CD14-positive monocyte (primary cell): ENCODE measurements at regions not wholly inside any gene's neighbourhood (a gene's known extent, or its start where the extent isn't known, plus 50 kb on each side); places are given as distances from the start of the nearest gene placed in this dataset.

Source experiments
- DNase-seq, 3 donors: peaks; one replicate each; pipeline ENCODE4 v3.0.0-alpha.2; 2011 to 2022
- H2AFZ ChIP-seq: 2 replicates; pipeline ENCODE4 v1.6.0; 2012; ENCODE audit warnings: mild to moderate bottlenecking, low read depth, low read length, inconsistent platforms; ENCODE audit not compliant: insufficient read depth, poor library complexity, severe bottlenecking
- H3K27ac ChIP-seq, 2 donors: 1 replicate in 1 of 2; 2 replicates in 1 of 2; pipeline ENCODE4 v1.5.1; 2012 to 2013; ENCODE audit warnings: low read length in 2 of 2, control low read depth in 1 of 2, inconsistent platforms in 1 of 2, low read depth in 1 of 2, mild to moderate bottlenecking in 1 of 2
- H3K27me3 ChIP-seq, 2 donors: one replicate each; pipeline versions ENCODE4 v1.6.0 to v1.6.1; 2011 to 2013; ENCODE audit warnings: low read length in 2 of 2; ENCODE audit not compliant: control insufficient read depth in 2 of 2, insufficient read depth in 2 of 2
- H3K36me3 ChIP-seq, 2 donors: replicated peaks in 1 of 2; 1 replicate in 1 of 2; 2 replicates in 1 of 2; pipeline versions ENCODE4 v1.5.1 to v1.6.1; 2012 to 2013; ENCODE audit warnings: low read length in 2 of 2, control low read depth in 1 of 2, inconsistent platforms in 1 of 2, mild to moderate bottlenecking in 1 of 2; ENCODE audit not compliant: insufficient read depth in 2 of 2, control insufficient read depth in 1 of 2
- H3K4me1 ChIP-seq, 2 donors: 1 replicate in 1 of 2; 2 replicates in 1 of 2; pipeline versions ENCODE4 v1.5.1 to v1.6.1; 2012 to 2013; ENCODE audit warnings: low read length in 2 of 2, control low read depth in 1 of 2, inconsistent platforms in 1 of 2, mild to moderate bottlenecking in 1 of 2, moderate library complexity in 1 of 2; ENCODE audit not compliant: insufficient read depth in 2 of 2, control insufficient read depth in 1 of 2
- H3K4me2 ChIP-seq: replicated peaks from 2 replicates; pipeline ENCODE3; 2012; ENCODE audit warnings: low read length, moderate library complexity, mild to moderate bottlenecking; ENCODE audit not compliant: poor library complexity, severe bottlenecking; ENCODE audit errors: extremely low read depth
- H3K4me3 ChIP-seq, 3 experiments: fragments of 200-600 bp in 1 of 3; sonication (generic) in 1 of 3; replicated peaks in 1 of 3; 1 replicate in 2 of 3; 2 replicates in 1 of 3; pipeline ENCODE4 v1.5.1; 2011 to 2013; ENCODE audit warnings: low read length in 3 of 3, mild to moderate bottlenecking in 3 of 3, control low read depth in 2 of 3, low read depth in 2 of 3, inconsistent platforms in 1 of 3, moderate library complexity in 1 of 3
- H3K79me2 ChIP-seq: 2 replicates; pipeline ENCODE4 v1.6.0; 2012; ENCODE audit warnings: mild to moderate bottlenecking, control low read depth, inconsistent platforms, low read length, moderate library complexity; ENCODE audit not compliant: insufficient read depth
- H3K9ac ChIP-seq: 2 replicates; pipeline ENCODE4 v1.6.0; 2017; ENCODE audit warnings: low read length, mild to moderate bottlenecking; ENCODE audit not compliant: insufficient read depth, poor library complexity, severe bottlenecking
- H3K9me3 ChIP-seq, 2 donors: replicated peaks in 1 of 2; 1 replicate in 1 of 2; 2 replicates in 1 of 2; pipeline versions ENCODE4 v1.5.1 to v1.6.1; 2012 to 2013; ENCODE audit warnings: low read length in 2 of 2, control low read depth in 1 of 2; ENCODE audit not compliant: control insufficient read depth in 1 of 2, insufficient read depth in 1 of 2
- H4K20me1 ChIP-seq: 2 replicates; pipeline ENCODE4 v1.6.0; 2012; ENCODE audit warnings: mild to moderate bottlenecking, low read length, control low read depth, moderate library complexity; ENCODE audit not compliant: insufficient read depth
- H3K27ac Mint-ChIP-seq, 7 donors: one replicate each; pipeline ENCODE4 v1.8.0; 2020; ENCODE audit warnings: mild to moderate bottlenecking in 7 of 7, mixed read lengths in 7 of 7, moderate library complexity in 6 of 7, inconsistent platforms in 2 of 7
- H3K27me3 Mint-ChIP-seq, 3 donors: one replicate each; pipeline ENCODE4 v1.8.0; 2021 to 2022; ENCODE audit warnings: low read depth in 3 of 3, mild to moderate bottlenecking in 3 of 3, mixed read lengths in 3 of 3, moderate library complexity in 3 of 3, inconsistent platforms in 1 of 3
- H3K36me3 Mint-ChIP-seq, 2 donors: one replicate each; pipeline ENCODE4 v1.8.0; 2020; ENCODE audit warnings: mixed read lengths in 2 of 2, inconsistent platforms in 1 of 2, mild to moderate bottlenecking in 1 of 2
- H3K4me1 Mint-ChIP-seq: one replicate; pipeline ENCODE4 v1.8.0; 2020; ENCODE audit warnings: mild to moderate bottlenecking, mixed read lengths
- H3K4me3 Mint-ChIP-seq, 2 donors: one replicate each; pipeline ENCODE4 v1.8.0; 2020; ENCODE audit warnings: mild to moderate bottlenecking in 2 of 2, mixed read lengths in 2 of 2, moderate library complexity in 1 of 2
- H3K9me3 Mint-ChIP-seq, 7 donors: one replicate each; pipeline ENCODE4 v1.8.0; 2020 to 2022; ENCODE audit warnings: mixed read lengths in 7 of 7, mild to moderate bottlenecking in 6 of 7, moderate library complexity in 6 of 7, inconsistent platforms in 2 of 7
- WGBS: methylation state at CpG from one replicate; pipeline ENCODE4 v1.1.5; 2013; ENCODE audit warnings: missing lambda C conversion rate; ENCODE audit not compliant: insufficient coverage; 5-methylcytosine and 5-hydroxymethylcytosine counted together
- intact Hi-C, 2 donors: fragments of 100-400 bp; cut with micrococcal nuclease; formaldehyde crosslinking; loops; one replicate each; pipeline versions ENCODE4 v1.15.0 to v1.15.1; 2023
- TF ChIP-seq, protein P1 (sequence below): fragments of 200-600 bp; IDR thresholded peaks from one replicate; pipeline ENCODE4 v1.8.0; 2022; ENCODE audit warnings: antibody characterized with exemption, mild to moderate bottlenecking

DNA sequence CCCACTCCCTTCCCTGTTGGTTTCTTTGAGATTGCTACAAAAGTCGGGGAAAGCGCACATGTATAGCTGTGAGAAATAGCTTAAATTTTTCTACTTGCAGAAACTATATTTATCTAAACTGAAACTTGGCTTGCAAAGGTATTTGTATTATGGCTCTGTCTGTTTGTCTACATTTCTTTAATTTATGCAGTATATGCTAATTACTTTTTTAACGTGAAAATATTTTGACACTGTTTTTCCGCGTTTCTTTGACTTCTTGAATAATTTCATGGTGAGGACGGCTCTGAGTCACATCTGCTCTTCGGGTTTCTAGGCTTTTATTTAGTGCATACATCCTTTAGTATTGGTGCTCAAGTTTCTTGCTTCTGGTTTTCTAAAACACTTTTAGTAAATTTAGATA lies 182.1 kb upstream of the ZRANB2 start:
- no peak overlapping the region for H3K9ac ChIP-seq
- no peaks in the 10 kb centered on the region for H3K79me2 ChIP-seq
- H3K36me3 ChIP-seq = no peaks in the 10 kb centered on the region
- Mint-ChIP-seq H3K27ac (no peak overlapping the region), H3K9me3 (peaks cover 0 to 3% (median 2%) of the 10 kb centered on the region in 7 donors), H3K36me3 (no peaks in the 10 kb centered on the region), H3K4me3 (no peak overlapping the region), H3K4me1 (no peaks in the 10 kb centered on the region), H3K27me3 (peaks cover 0 to 1% (median 0%) of the 10 kb centered on the region in 3 donors)
- no peak overlapping the region for H3K27ac ChIP-seq
- no peaks in the 10 kb centered on the region for H3K9me3 ChIP-seq
- TF ChIP-seq, protein P1, sequence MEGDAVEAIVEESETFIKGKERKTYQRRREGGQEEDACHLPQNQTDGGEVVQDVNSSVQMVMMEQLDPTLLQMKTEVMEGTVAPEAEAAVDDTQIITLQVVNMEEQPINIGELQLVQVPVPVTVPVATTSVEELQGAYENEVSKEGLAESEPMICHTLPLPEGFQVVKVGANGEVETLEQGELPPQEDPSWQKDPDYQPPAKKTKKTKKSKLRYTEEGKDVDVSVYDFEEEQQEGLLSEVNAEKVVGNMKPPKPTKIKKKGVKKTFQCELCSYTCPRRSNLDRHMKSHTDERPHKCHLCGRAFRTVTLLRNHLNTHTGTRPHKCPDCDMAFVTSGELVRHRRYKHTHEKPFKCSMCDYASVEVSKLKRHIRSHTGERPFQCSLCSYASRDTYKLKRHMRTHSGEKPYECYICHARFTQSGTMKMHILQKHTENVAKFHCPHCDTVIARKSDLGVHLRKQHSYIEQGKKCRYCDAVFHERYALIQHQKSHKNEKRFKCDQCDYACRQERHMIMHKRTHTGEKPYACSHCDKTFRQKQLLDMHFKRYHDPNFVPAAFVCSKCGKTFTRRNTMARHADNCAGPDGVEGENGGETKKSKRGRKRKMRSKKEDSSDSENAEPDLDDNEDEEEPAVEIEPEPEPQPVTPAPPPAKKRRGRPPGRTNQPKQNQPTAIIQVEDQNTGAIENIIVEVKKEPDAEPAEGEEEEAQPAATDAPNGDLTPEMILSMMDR = no peak
- H3K27me3 ChIP-seq = no peaks in the 10 kb centered on the region
- H2AFZ ChIP-seq = no peak overlapping the region
- no peaks in the 10 kb centered on the region for H3K4me1 ChIP-seq
- no peak overlapping the region for H3K4me3 ChIP-seq
- 80% methylated on average over 1 of the region's 7 CpGs for WGBS
- no peaks in the 10 kb centered on the region for H4K20me1 ChIP-seq
- H3K4me2 ChIP-seq = no peak overlapping the region
- intact Hi-C loops = no loop called here
- DNase-seq = no peak

DNA sequence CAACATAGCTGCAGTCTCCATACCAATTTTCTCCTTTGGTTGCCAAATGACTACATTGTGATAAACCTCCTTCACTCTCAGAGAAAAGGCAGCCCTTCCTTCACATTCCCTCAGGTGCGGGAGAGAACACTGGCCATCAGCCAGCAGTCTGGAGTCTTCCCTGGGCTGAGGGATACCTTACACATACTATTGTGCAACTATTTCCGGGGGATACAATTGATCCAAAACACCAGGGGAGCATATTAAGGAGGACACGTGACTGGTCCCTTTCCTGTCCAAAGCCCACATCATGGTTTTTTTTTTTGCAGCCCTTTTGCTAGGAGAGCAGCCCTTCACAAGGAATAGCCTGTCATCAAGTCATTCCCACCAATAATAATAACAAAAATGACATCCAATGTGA lies 172.1 kb upstream of the ZRANB2 start:
- Histone ChIP-seq H3K9ac (no peak overlapping the region), H3K4me1 (no peaks in the 10 kb centered on the region), H2AFZ (no peak overlapping the region), H3K9me3 (no peaks in the 10 kb centered on the region), H3K27me3 (no peaks in the 10 kb centered on the region), H3K79me2 (no peaks in the 10 kb centered on the region), H3K27ac (no peak overlapping the region), H4K20me1 (no peaks in the 10 kb centered on the region), H3K36me3 (no peaks in the 10 kb centered on the region), H3K4me2 (no peak overlapping the region), H3K4me3 (no peak overlapping the region)
- intact Hi-C loops = no loop called here
- H3K36me3 Mint-ChIP-seq = no peaks in the 10 kb centered on the region
- TF ChIP-seq, protein P1 = no peak
- no peak overlapping the region for H3K4me3 Mint-ChIP-seq
- H3K9me3 Mint-ChIP-seq = peaks cover 0 to 6% (median 3%) of the 10 kb centered on the region in 7 donors
- peaks cover 0 to 3% (median 3%) of the 10 kb centered on the region in 3 donors for H3K27me3 Mint-ChIP-seq
- DNase-seq = no peak
- 60% methylated on average over 1 of the region's 3 CpGs for WGBS
- no peak overlapping the region for H3K27ac Mint-ChIP-seq
- no peaks in the 10 kb centered on the region for H3K4me1 Mint-ChIP-seq
